Coronary artery (tissue), 2 donors: ENCODE measurements at regions not wholly inside any gene's neighbourhood (a gene's known extent, or its start where the extent isn't known, plus 50 kb on each side); places are given as distances from the start of the nearest gene placed in this dataset.

ENCODE experiments used
- DNase-seq: peaks from one replicate; pipeline ENCODE4 v3.0.0-alpha.2; 2017; ENCODE audit warnings: low spot score
- H3K27ac ChIP-seq, 2 donors: fragments of 200-600 bp; sonication (generic); one replicate each; pipeline ENCODE4 v1.5.1; 2016 to 2019
- H3K4me3 ChIP-seq: fragments of 200-600 bp; sonication (generic); 2 replicates; pipeline ENCODE4 v1.5.1; 2016; ENCODE audit warnings: mild to moderate bottlenecking, moderate library complexity
- CTCF ChIP-seq: fragments of 200-600 bp; sonication (generic); IDR thresholded peaks from one replicate; pipeline ENCODE4 v1.5.1; 2019; ENCODE audit warnings: antibody characterized with exemption

DNA sequence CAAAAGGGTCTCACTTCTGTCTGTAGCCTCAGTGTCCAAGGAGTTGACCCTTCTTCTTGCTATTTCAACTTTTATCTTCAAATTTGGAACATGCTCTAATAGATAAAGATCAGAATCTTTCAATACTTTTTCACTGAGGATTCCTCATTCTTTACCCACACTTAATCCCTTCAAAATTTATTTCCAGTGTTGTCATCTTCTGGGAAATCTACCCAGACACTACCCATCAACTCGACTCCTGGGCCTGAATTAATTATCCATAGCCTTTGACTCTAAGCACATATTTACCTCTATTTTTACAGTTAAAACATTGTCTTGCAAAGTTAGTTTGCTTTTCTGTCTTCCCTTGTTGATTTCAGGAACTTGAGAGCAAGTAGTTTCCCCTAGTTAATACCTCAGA lies 1022.5 kb downstream of the PCDH9 start:
- Histone ChIP-seq H3K27ac (no peak overlapping the region), H3K4me3 (no peak overlapping the region)
- no peak for TF ChIP-seq CTCF
- DNase-seq = no peak

- no peak for DNase-seq
- Histone ChIP-seq H3K27ac (no peak overlapping the region), H3K4me3 (no peak overlapping the region)
- no peak for TF ChIP-seq CTCF
These were observed 1024.3 kb downstream of the PCDH9 start for GRCh38 chr13:66205807-66206206.

- H3K27ac ChIP-seq = no peak overlapping the region
- no peak overlapping the region for H3K4me3 ChIP-seq
- DNase-seq = no peak
- no peak for TF ChIP-seq CTCF
These were observed 1029.6 kb downstream of the PCDH9 start for GRCh38 chr13:66200555-66200954.

GRCh38 chr13:66195238-66195637 lies 1034.9 kb downstream of the PCDH9 start:
- no peak for TF ChIP-seq CTCF
- no peak overlapping the region for H3K4me3 ChIP-seq
- DNase-seq = no peak
- no peak overlapping the region for H3K27ac ChIP-seq

DNA sequence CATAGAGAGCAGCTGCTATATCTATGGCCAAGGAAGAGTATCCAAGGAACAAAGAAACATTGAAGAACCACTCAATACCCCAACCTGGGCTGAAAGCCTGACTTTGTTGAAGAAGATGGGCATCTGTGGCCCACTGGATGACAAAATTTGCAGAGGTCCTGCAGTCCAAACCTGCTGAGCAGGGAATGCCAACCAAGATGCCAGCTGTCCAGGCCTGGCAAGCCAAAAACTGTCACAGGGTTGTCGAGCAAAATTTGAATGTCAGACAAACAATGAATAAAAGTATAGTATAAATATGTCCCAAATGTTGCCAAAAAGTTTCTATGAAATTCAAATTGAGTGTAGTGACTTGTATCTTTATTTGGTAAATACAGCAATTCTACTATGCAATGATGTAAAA lies 1040.2 kb downstream of the PCDH9 start:
- Histone ChIP-seq H3K27ac (no peak overlapping the region), H3K4me3 (no peak overlapping the region)
- no peak for TF ChIP-seq CTCF
- DNase-seq = no peak

DNA sequence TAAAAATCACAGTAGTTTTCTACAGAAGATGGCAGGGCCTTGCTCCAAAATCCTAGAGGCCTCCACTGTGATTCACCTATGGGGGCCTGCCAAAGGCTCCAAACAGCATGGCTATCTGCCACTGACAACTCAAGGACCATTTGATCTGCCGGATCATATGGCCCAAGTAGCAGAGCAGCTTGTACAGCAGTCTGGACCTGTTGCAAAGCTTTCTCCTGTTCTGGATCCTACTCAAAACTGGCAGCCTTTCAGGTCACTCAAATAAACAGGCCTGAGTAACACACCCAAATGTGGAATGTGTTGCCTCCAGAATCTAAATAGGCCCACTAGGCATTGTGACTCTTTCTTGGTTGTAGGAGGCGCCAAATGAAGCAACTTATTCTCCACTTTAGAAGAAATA lies 1049.3 kb downstream of the PCDH9 start:
- TF ChIP-seq CTCF = no peak

DNA sequence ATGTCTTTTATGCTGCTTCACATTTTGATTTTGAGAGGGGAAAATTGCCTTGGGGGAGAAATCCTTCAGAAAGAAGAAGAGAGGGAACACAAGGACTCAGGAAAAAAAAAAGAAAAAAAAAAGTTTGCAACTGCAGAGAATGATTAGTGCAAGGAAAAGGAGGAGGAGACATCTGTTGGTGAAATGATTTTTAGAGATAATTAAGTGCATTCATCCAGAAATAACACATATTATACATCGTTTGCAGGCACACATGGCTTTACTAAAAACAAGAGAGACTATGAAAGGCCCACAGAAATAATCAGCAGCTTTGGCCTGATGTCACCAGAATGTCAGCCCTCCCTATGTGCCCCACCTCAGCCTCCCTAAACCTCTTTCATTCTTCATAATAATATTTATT lies 1058.2 kb downstream of the PCDH9 start:
- Histone ChIP-seq H3K27ac (no peak overlapping the region), H3K4me3 (no peak overlapping the region)
- no peak for TF ChIP-seq CTCF
- DNase-seq = no peak

More for the DNA sequence above, 1049.3 kb downstream of the PCDH9 start:
- Histone ChIP-seq H3K27ac (no peak overlapping the region), H3K4me3 (no peak overlapping the region)
- no peak for DNase-seq
